ENCODE measurements at regions not wholly inside any gene's neighbourhood (a gene's known extent, or its start where the extent isn't known, plus 50 kb on each side); places are given as distances from the start of the nearest gene placed in this dataset.

- no peak for TF ChIP-seq CTCF (IDR thresholded peaks at IDR 0.05; ENCODE audit: borderline replicate concordance, extremely low read depth, low read length, poor library complexity, severe bottlenecking)
- no peak for TF ChIP-seq EZH2 (IDR thresholded peaks at IDR 0.05; ENCODE audit: borderline replicate concordance, low read depth, low read length, severe bottlenecking)
Measured at GRCh38 chrY:16981776-16982175, 898.2 kb downstream of the CDY2B start.

All from DND-41 (cell line).